GM20000 (cell line): ENCODE measurements at regions not wholly inside any gene's neighbourhood (a gene's known extent, or its start where the extent isn't known, plus 50 kb on each side); places are given as distances from the start of the nearest gene placed in this dataset.

Source experiments
- DNase-seq: peaks from one replicate; pipeline ENCODE4 v3.0.0; 2012; ENCODE audit warnings: low spot score
- TF ChIP-seq, protein P1 (sequence below): IDR thresholded peaks from 2 replicates; pipeline ENCODE4 v1.5.1; 2012; ENCODE audit warnings: mild to moderate bottlenecking, control low read depth; ENCODE audit errors: extremely low read depth, missing control alignments

DNA sequence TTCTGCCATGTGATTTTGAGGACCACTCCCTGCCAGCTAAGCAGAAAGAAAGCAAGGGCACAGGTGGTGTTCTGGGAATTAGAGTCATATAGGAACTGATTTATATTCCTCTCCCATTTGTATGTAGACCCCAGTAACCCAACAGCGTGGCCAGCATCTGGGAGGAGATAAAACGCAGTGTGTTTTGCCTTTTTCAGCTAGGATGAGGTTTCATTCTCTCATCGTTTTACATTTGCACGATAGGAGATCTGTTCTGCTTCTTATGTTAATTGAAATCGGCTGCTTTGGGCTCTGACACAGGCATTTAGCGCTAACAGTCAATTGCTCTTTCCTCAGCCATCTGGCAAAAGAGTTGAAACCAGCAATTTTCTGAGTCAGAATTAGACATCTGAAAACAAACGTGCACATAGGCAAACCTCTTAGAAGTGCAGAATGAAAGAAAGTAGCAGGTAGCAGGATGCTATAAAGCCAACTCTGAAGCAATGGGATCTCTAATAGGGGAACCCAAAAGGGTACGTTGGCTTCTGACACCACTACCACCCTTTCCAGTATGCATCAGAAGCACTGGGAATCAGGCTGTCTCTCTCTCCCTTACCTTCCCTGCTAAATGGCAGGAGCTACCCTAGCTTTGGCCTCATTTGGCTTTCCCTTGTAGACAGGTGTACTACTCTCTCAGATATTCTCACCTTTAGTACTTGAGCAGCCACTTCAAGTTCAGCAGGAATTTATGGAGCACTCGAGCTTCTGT, 219.1 kb downstream of the PHLDA1 start:
- DNase-seq, result no peak
- TF ChIP-seq, protein P1, sequence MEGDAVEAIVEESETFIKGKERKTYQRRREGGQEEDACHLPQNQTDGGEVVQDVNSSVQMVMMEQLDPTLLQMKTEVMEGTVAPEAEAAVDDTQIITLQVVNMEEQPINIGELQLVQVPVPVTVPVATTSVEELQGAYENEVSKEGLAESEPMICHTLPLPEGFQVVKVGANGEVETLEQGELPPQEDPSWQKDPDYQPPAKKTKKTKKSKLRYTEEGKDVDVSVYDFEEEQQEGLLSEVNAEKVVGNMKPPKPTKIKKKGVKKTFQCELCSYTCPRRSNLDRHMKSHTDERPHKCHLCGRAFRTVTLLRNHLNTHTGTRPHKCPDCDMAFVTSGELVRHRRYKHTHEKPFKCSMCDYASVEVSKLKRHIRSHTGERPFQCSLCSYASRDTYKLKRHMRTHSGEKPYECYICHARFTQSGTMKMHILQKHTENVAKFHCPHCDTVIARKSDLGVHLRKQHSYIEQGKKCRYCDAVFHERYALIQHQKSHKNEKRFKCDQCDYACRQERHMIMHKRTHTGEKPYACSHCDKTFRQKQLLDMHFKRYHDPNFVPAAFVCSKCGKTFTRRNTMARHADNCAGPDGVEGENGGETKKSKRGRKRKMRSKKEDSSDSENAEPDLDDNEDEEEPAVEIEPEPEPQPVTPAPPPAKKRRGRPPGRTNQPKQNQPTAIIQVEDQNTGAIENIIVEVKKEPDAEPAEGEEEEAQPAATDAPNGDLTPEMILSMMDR, result no peak

DNA sequence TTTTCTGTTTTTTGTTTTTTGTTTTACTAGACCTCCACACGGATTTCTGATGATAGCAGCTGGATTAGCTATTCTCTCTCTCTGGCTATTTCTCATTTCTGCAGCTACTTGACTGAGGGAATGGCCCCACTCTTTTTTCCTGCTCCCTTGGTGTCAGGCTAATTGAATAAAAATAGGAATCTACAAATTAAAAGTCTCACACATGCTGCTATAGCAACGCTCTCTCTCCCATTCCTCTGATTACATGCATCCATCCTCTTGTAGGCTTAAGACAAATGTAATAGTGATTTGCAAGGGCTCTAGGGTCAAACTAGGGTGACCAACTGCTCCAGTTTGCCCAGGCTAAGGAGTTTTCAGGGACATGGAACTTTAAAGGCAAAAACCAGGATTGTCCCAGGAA, 221.8 kb downstream of the PHLDA1 start:
- TF ChIP-seq, protein P1, result no peak
- DNase-seq, result no peak

DNA sequence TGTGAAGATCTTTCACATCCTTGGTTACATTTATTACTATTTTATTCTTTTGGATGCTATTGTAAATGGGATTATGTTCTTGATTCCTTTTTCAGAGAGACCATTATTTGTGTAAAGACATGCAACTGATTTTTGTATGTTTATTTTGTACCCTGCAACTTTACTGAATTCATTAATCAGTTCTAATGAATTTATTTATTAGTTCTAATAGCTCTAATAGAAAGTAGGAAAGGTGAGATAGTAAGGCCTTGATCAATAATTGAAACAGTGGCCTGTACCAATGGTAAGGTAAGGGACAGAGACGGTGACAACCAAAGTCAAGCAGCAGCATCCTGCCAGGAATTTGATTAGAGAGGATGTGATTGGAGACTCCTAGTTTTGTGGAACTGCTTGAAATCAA, 224.1 kb downstream of the PHLDA1 start:
- TF ChIP-seq, protein P1, result no peak
- no peak for DNase-seq

DNA sequence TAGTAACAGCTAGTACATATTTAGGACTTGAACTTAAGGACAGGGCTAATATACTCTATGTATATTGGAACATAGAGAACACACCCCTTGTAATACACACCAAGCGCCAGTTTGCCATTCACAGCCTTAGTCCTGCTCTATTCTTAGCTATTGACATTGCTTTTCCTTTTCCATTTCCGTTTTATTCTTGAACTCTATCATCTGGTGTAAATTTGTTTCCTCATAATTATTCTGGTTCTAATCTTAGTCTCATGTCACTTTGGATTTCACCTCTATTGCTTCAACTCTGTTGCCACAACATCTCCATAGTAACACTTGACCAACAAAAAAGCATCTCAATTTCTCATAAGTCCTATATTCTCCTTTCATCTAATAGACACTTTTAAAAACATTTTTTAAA, 225.7 kb downstream of the PHLDA1 start:
- TF ChIP-seq, protein P1, result no peak
- DNase-seq, result no peak

DNA sequence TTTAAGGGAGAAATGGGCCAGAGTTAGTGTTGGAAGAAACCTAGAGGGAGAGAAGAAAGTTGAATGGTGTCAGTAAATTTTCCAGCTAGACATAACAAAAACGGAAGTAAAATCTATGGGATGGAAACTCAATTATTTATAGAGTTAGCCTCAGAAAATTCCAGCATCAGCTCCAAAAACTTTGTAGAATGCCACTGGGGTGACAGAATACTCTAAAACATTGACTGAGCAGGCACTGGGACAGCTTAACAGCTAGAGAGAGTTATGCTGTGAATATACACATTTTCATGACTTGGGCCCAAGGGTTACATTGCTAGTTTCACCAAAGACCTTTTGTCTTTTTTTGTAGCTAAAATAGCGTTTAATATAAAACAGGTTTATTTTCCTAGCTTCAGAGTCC, 226.3 kb downstream of the PHLDA1 start:
- TF ChIP-seq, protein P1, result no peak
- no peak for DNase-seq

DNA sequence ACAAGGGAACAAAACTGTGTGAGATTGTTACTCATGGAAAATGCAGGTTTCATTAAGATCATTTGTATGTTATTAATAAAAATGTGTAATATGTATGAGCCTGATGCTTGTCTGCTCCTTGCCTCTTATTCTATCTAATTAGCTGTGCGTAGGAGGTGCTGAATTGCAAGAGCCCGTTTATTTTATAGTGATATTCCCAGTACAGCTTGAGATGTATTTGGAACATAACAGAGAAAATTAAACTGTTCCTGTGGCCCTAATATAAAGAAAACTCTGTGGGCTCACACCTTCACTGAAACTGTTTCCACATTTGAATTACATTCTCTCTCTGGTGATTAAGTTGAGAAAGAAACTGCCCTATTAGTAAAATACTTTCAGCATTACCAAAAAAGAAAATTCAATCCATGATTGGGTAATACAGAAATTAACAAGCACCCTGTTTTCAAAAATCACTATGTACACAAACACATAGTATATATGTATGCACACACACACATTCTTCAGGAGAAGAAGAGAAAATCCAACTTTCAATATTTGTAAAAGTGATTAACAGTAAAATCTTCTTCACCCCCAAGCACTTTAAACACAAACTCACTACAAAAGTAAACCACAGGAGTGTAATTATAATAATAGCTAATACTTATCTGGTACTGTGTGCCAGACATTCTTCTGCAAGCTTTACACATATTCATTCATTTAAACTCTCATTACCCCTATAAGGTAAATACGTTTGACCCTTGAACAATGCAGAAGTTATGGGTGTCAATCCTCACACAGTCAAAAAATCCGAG, 233.2 kb downstream of the PHLDA1 start:
- DNase-seq, result no peak
- TF ChIP-seq, protein P1, result no peak

DNA sequence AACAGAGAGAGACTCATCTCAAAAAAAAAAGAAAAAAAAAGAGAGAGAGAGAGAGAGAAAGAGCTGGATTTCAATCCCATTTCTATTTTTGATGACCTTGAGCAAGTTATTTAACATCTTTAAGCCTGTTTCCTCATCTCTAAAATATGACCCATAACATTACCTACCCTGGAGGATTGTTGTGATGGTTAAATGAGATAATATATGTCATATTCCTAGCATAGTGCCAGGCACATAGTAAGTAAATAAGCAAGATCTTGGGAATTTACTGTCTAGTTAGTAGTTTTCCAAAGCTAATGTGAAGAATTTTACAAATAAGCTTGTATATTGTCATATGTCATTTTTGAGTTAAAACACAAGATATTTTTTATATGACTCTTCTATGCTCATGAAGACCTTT, 236.5 kb downstream of the PHLDA1 start:
- DNase-seq, result no peak
- TF ChIP-seq, protein P1, result no peak
